H1 (cell line): ENCODE measurements at regions not wholly inside any gene's neighbourhood (a gene's known extent, or its start where the extent isn't known, plus 50 kb on each side); places are given as distances from the start of the nearest gene placed in this dataset.

ENCODE experiments used
- CTCF ChIA-PET: fragments of 300-600 bp; sonication (Branson Sonifier 250); formaldehyde crosslinking; loops from one replicate; lab custom pipeline; 2021; ENCODE audit not compliant: partially characterized antibody; lab: Charles Lee
- POLR2A ChIA-PET: fragments of 300-600 bp; sonication (Branson Sonifier 250); formaldehyde crosslinking; loops from one replicate; lab custom pipeline; 2021; ENCODE audit warnings: inconsistent platforms; ENCODE audit not compliant: partially characterized antibody; lab: Charles Lee
- DNase-seq, 2 experiments: peaks; one replicate each; pipeline versions ENCODE4 v3.0.0 to v3.0.0-alpha.2; 2010 to 2022; ENCODE audit warnings: low spot score in 2 of 2, low read depth in 1 of 2, mixed read lengths in 1 of 2
- FAIRE-seq: peaks from 2 replicates; lab custom pipeline; 2011; peaks lifted over from hg19 to GRCh38; lab: Jason Lieb, UNC
- H2AFZ ChIP-seq: 2 replicates; pipeline ENCODE4 v1.8.1; 2012; ENCODE audit warnings: low read length, inconsistent platforms
- H2AK5ac ChIP-seq: 2 replicates; pipeline ENCODE4 v1.6.1; 2013; ENCODE audit warnings: low read depth, low read length
- H2BK120ac ChIP-seq: replicated peaks from 2 replicates; pipeline ENCODE3; 2013; ENCODE audit warnings: low read depth, low read length, inconsistent platforms
- H2BK12ac ChIP-seq: 2 replicates; pipeline ENCODE4 v1.6.1; 2013; ENCODE audit warnings: low read depth, low read length
- H2BK15ac ChIP-seq: 2 replicates; pipeline ENCODE4 v1.6.1; 2013; ENCODE audit warnings: low read length
- H2BK20ac ChIP-seq: 2 replicates; pipeline ENCODE4 v1.6.1; 2013; ENCODE audit warnings: low read length
- H2BK5ac ChIP-seq: 2 replicates; pipeline ENCODE4 v1.6.1; 2013; ENCODE audit warnings: low read depth, low read length
- H3K14ac ChIP-seq: 2 replicates; pipeline ENCODE4 v1.6.1; 2013; ENCODE audit warnings: inconsistent platforms; ENCODE audit not compliant: insufficient read length
- H3K18ac ChIP-seq: 2 replicates; pipeline ENCODE4 v1.6.1; 2013; ENCODE audit warnings: low read length; ENCODE audit errors: extremely low read depth
- H3K23ac ChIP-seq: 2 replicates; pipeline ENCODE4 v1.6.1; 2013; ENCODE audit warnings: inconsistent platforms; ENCODE audit not compliant: insufficient read length
- H3K23me2 ChIP-seq: 2 replicates; pipeline ENCODE4 v1.6.1; 2013; ENCODE audit warnings: low read depth, low read length
- H3K27ac ChIP-seq: 2 replicates; pipeline ENCODE4 v1.6.1; 2011; ENCODE audit warnings: low read depth, low read length, inconsistent platforms
- H3K27me3 ChIP-seq, 4 experiments: replicated peaks in 1 of 4; 1 replicate in 1 of 4; 2 replicates in 3 of 4; pipeline versions ENCODE4 v1.6.1 to v1.8.1; 2011 to 2013; ENCODE audit warnings: low read length in 3 of 4, mild to moderate bottlenecking in 3 of 4, inconsistent platforms in 2 of 4, mixed read lengths in 2 of 4, moderate library complexity in 1 of 4; ENCODE audit not compliant: control insufficient read depth in 3 of 4, insufficient read depth in 3 of 4; ENCODE audit errors: extremely low read depth in 1 of 4
- H3K36me3 ChIP-seq, 4 experiments: 2 replicates each; pipeline versions ENCODE4 v1.6.1 to v1.8.1; 2011 to 2013; ENCODE audit warnings: mild to moderate bottlenecking in 4 of 4, low read length in 3 of 4, moderate library complexity in 2 of 4, control low read depth in 1 of 4, inconsistent platforms in 1 of 4; ENCODE audit not compliant: insufficient read depth in 4 of 4, control insufficient read depth in 2 of 4
- H3K4ac ChIP-seq: replicated peaks from 2 replicates; pipeline ENCODE3; 2013; ENCODE audit warnings: low read length, low read depth, mixed read lengths, inconsistent platforms; ENCODE audit not compliant: insufficient read length
- H3K4me1 ChIP-seq, 4 experiments: replicated peaks in 1 of 4; 1 replicate in 1 of 4; 2 replicates in 3 of 4; pipeline versions ENCODE4 v1.6.1 to v1.8.1; 2011 to 2013; ENCODE audit warnings: low read length in 3 of 4, inconsistent platforms in 2 of 4, mixed read lengths in 1 of 4; ENCODE audit not compliant: insufficient read depth in 4 of 4, control insufficient read depth in 3 of 4
- H3K4me2 ChIP-seq, 2 experiments: 2 replicates each; pipeline versions ENCODE4 v1.6.1 to v1.8.1; 2011 to 2013; ENCODE audit warnings: low read depth in 2 of 2, low read length in 2 of 2, control low read depth in 1 of 2, inconsistent platforms in 1 of 2, mild to moderate bottlenecking in 1 of 2; ENCODE audit not compliant: insufficient read depth in 1 of 2
- H3K4me3 ChIP-seq, 4 experiments: fragments of 200-600, 300-600 bp in 1 of 4; sonication (generic), shearing (Covaris generic), sonication (Bioruptor Twin) in 1 of 4; 2 replicates each; pipeline versions ENCODE4 v1.5.1 to v1.8.1; 2011 to 2016; ENCODE audit warnings: low read length in 4 of 4, low read depth in 3 of 4, control low read depth in 2 of 4, inconsistent platforms in 2 of 4, mild to moderate bottlenecking in 2 of 4, mixed read lengths in 1 of 4, moderate library complexity in 1 of 4; ENCODE audit not compliant: insufficient read depth in 2 of 4; ENCODE audit errors: extremely low read depth in 1 of 4
- H3K56ac ChIP-seq: replicated peaks from 2 replicates; pipeline ENCODE3; 2013; ENCODE audit warnings: low read depth, mild to moderate bottlenecking, mixed read lengths, low read length, inconsistent platforms; ENCODE audit not compliant: insufficient read length
- H3K79me1 ChIP-seq: 2 replicates; pipeline ENCODE4 v1.6.1; 2013; ENCODE audit warnings: low read depth, low read length, control low read depth
- H3K79me2 ChIP-seq, 2 experiments: 2 replicates each; pipeline versions ENCODE4 v1.6.1 to v1.8.1; 2012 to 2013; ENCODE audit warnings: low read length in 2 of 2, mild to moderate bottlenecking in 2 of 2, inconsistent platforms in 1 of 2; ENCODE audit not compliant: insufficient read depth in 2 of 2, control insufficient read depth in 1 of 2
- H3K9ac ChIP-seq, 4 experiments: replicated peaks in 1 of 4; 1 replicate in 1 of 4; 2 replicates in 3 of 4; pipeline versions ENCODE4 v1.6.1 to v1.8.1; 2011 to 2013; ENCODE audit warnings: low read depth in 3 of 4, low read length in 3 of 4, control low read depth in 2 of 4, mild to moderate bottlenecking in 2 of 4, moderate library complexity in 2 of 4, inconsistent platforms in 1 of 4; ENCODE audit errors: extremely low read depth in 1 of 4
- H3K9me3 ChIP-seq, 2 experiments: 2 replicates each; pipeline versions ENCODE4 v1.6.1 to v1.8.1; 2012 to 2013; ENCODE audit warnings: mild to moderate bottlenecking in 2 of 2, moderate library complexity in 2 of 2, control low read depth in 1 of 2, inconsistent platforms in 1 of 2, low read depth in 1 of 2, low read length in 1 of 2, mixed read lengths in 1 of 2; ENCODE audit not compliant: insufficient read depth in 2 of 2
- H4K20me1 ChIP-seq, 2 experiments: replicated peaks in 1 of 2; 2 replicates each; pipeline versions ENCODE3 to v1.8.1; 2011 to 2013; ENCODE audit warnings: inconsistent platforms in 2 of 2, low read length in 2 of 2, mild to moderate bottlenecking in 1 of 2; ENCODE audit not compliant: insufficient read depth in 2 of 2, control insufficient read depth in 1 of 2
- H4K5ac ChIP-seq: 2 replicates; pipeline ENCODE4 v1.6.1; 2013; ENCODE audit warnings: low read length, low read depth, mixed read lengths, inconsistent platforms; ENCODE audit not compliant: insufficient read length
- H4K8ac ChIP-seq: 2 replicates; pipeline ENCODE4 v1.8.0; 2013; ENCODE audit warnings: mild to moderate bottlenecking, moderate library complexity, low read length, inconsistent platforms; ENCODE audit not compliant: insufficient read depth; ENCODE audit errors: extremely low read depth
- H4K91ac ChIP-seq: replicated peaks from 2 replicates; pipeline ENCODE3; 2013; ENCODE audit warnings: low read length, mixed read lengths, inconsistent platforms; ENCODE audit not compliant: insufficient read length
- GTF2F1 ChIP-seq: IDR thresholded peaks from 2 replicates; pipeline ENCODE4 v1.6.1; 2012; ENCODE audit warnings: low read depth, low read length, improper control_type of control experiment, borderline replicate concordance
- JUND ChIP-seq: IDR thresholded peaks from 2 replicates; pipeline ENCODE4 v1.6.1; 2011; ENCODE audit warnings: mild to moderate bottlenecking, improper control_type of control experiment, low read length
- KDM5A ChIP-seq: fragments of 200-600 bp; IDR thresholded peaks from 2 replicates; pipeline ENCODE4 v1.7.1; 2012; ENCODE audit warnings: mild to moderate bottlenecking, low read length, inconsistent platforms, mixed read lengths
- RBBP5 ChIP-seq: IDR thresholded peaks from 2 replicates; pipeline ENCODE4 v1.7.1; 2012; ENCODE audit warnings: low read depth, mild to moderate bottlenecking, inconsistent platforms, low read length, moderate library complexity, borderline replicate concordance
- RNF2 ChIP-seq: fragments of 200-900, 300-1000 bp; sonication (generic); IDR thresholded peaks from 2 replicates; pipeline ENCODE4 v1.7.1; 2016; ENCODE audit warnings: borderline replicate concordance, low read depth, mild to moderate bottlenecking, antibody characterized with exemption, low read length; ENCODE audit not compliant: poor library complexity, severe bottlenecking; ENCODE audit errors: missing control alignments
- SIN3A ChIP-seq, 2 experiments: IDR thresholded peaks in 1 of 2; conservative IDR thresholded peaks in 1 of 2; 2 replicates each; pipeline ENCODE4 v1.6.1; 2011 to 2012; ENCODE audit warnings: low read length in 2 of 2, improper control_type of control experiment in 1 of 2, low read depth in 1 of 2, mild to moderate bottlenecking in 1 of 2
- TCF12 ChIP-seq: IDR thresholded peaks from 2 replicates; pipeline ENCODE4 v1.6.1; 2011; ENCODE audit warnings: low read depth, mild to moderate bottlenecking, low read length
- WGBS, 2 experiments: shearing (Covaris generic) in 1 of 2; methylation state at CpG; one replicate each; pipeline versions ENCODE4 v1.1.6 to v1.1.7; 2013 to 2015; ENCODE audit warnings: low lambda C conversion rate in 2 of 2, mixed read lengths in 2 of 2, inconsistent platforms in 1 of 2, low coverage in 1 of 2, missing lambda C conversion rate in 1 of 2; ENCODE audit not compliant: insufficient replicate concordance in 2 of 2, insufficient coverage in 1 of 2, insufficient read length in 1 of 2; ENCODE audit errors: extremely low coverage in 1 of 2, missing lambda C conversion rate in 1 of 2; 5-methylcytosine and 5-hydroxymethylcytosine counted together
- TF ChIP-seq, protein P1 (sequence below): IDR thresholded peaks from 2 replicates; pipeline ENCODE4 v1.6.1; 2011; ENCODE audit warnings: low read depth, mild to moderate bottlenecking, low read length; ENCODE audit not compliant: insufficient read depth
- TF ChIP-seq, protein P2 (sequence below): IDR thresholded peaks from 2 replicates; pipeline ENCODE4 v1.6.1; 2012; ENCODE audit warnings: inconsistent platforms

- Histone ChIP-seq H2BK15ac (no peak overlapping the region), H4K8ac (no peak overlapping the region), H3K56ac (no peak overlapping the region), H3K23me2 (no peaks in the 10 kb centered on the region), H2AFZ (no peak overlapping the region), H4K20me1 (no peaks in the 10 kb centered on the region), H3K4me2 (no peak overlapping the region), H2BK120ac (no peak overlapping the region), H2BK5ac (no peak overlapping the region), H2BK20ac (no peak overlapping the region), H2BK12ac (no peak overlapping the region), H3K4me3 (no peak overlapping the region)
- 86% methylated on average over 2 of the region's 2 CpGs; no CpG with 5 or more reads in 1 of the 2 experiments for WGBS, 2 experiments
- POLR2A ChIA-PET = no interaction called here
- no peak for FAIRE-seq
- TF ChIP-seq, protein P1, sequence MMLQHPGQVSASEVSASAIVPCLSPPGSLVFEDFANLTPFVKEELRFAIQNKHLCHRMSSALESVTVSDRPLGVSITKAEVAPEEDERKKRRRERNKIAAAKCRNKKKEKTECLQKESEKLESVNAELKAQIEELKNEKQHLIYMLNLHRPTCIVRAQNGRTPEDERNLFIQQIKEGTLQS = no peak
- TF ChIP-seq GTF2F1 (no peak), RBBP5 (no peak), JUND (no peak), SIN3A (conservative IDR thresholded peaks at IDR 0.05 in 1 of 2, IDR thresholded peaks at IDR 0.05 in 1 of 2; ENCODE audit: low read depth in 1 of 2, low read length in 2 of 2) (no peak), RNF2 (no peak), TCF12 (no peak), KDM5A (no peak)
- TF ChIP-seq, protein P2, sequence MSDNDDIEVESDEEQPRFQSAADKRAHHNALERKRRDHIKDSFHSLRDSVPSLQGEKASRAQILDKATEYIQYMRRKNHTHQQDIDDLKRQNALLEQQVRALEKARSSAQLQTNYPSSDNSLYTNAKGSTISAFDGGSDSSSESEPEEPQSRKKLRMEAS = no peak
- TF ChIP-seq, all 59 proteins: peak for 0
- Histone ChIP-seq H3K23ac (no peak overlapping the region), H3K36me3 (no peaks in the 10 kb centered on the region), H3K9me3 (no peaks in the 10 kb centered on the region), H3K18ac (no peak overlapping the region), H3K14ac (no peak overlapping the region), H3K9ac (no peak overlapping the region), H3K4ac (no peak overlapping the region), H4K5ac (no peak overlapping the region), H2AK5ac (no peak overlapping the region), H3K27ac (no peak overlapping the region), H3K79me1 (no peaks in the 10 kb centered on the region), H3K79me2 (no peaks in the 10 kb centered on the region), H3K27me3 (no peaks in the 10 kb centered on the region; a peak in 1 of 7 replicates), H3K4me1 (no peaks in the 10 kb centered on the region), H4K91ac (no peak overlapping the region)
- CTCF ChIA-PET = interaction anchor here (0.6 to 1.1 kb wide), 2 partner anchors 45 to 94 kb away, joined by 3 to 4 read pairs; no protein-coding TSS in a partner anchor
- no peak for DNase-seq
Measured at GRCh38 chr9:86731511-86732063, 215.7 kb downstream of the GAS1 start.
